ENCODE measurements at regions not wholly inside any gene's neighbourhood (a gene's known extent, or its start where the extent isn't known, plus 50 kb on each side); places are given as distances from the start of the nearest gene placed in this dataset.

DNA sequence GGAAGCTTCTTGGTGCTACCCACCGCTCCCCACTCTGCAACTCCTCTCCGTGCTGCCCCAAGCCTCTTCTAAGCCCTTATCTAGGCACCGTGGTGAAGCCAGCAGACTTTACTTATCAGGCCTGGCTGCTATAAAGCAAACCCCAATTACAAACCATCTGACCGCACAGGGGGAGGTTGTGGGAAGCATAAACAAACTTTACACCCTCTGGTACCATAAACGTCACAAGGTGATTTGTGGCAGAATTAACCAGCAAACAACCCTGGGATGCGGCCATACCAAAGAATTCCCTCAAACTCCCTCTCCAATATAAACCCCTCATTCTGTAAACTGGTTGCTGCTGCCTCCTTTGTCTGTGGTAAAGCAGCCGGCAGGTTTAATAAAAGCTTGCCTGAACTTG is 55.2 kb downstream of the MAGEC2 start:
- FAIRE-seq, result no peak

DNA sequence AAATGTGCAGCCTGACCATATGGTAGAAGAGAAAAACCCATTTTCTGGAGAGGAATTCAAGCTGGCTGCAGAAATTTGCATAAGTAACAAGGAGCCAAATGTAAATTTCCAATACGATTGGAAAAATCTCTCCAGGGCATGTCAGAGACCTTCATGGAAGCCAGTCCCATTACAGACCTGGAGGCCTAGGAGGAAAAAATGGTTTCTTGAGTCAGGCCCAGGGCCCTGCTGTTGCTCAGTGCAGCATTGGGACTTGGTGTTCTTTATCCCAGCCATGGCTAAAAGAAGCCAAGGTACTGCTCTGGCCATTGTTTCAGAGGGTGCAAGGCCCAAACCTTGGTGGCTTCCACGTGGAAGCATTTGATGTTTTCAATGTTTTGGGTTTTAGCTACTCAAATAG is 70.6 kb downstream of the MAGEC2 start:
- no peak for FAIRE-seq

DNA sequence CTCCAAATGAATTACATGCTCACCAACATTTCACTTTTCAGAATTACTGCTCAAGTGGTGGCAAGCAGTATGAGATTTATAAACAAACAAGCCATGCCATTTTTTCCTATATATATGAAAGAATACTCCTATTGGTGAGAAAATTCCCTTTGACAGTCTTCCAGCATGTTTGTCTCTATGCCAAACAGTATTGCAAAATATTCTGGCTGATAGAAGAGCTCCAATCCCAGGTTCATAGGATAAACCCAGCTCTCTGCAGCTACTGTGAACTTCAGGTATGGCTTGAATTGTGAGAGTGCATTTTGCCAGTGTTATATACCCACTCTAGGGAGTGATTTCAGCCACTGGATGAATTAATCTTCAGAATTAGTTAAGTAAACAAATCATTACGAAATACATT is 108.8 kb downstream of the MAGEC2 start:
- no peak for FAIRE-seq

DNA sequence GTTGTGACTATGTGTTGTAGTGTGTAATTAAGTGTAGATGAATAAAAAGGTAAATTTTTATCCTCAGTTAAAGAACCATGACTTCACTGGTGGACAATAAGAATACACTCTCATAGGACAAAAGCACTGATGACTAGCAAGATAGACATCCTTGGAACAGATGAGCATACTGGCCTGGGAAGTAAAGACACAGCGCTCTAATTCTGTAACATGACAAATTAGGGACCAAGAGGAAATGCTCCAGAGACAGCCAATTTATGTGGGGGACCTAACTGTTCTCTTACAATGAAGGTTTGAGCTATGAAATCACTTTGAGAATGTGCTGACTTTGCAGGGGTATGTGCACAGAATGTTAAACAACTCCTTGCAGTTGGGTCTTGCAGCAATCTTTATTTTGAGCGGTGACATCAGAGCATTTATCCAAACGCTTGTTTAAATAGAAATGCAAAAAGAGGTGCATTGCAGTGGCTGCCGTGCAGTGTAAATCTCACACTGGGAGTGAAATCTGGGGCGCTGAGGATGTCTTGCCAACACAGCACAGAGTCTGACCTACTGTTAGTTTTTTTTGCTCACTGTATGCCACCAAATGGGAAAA is 109.3 kb downstream of the MAGEC2 start:
- FAIRE-seq, result no peak

DNA sequence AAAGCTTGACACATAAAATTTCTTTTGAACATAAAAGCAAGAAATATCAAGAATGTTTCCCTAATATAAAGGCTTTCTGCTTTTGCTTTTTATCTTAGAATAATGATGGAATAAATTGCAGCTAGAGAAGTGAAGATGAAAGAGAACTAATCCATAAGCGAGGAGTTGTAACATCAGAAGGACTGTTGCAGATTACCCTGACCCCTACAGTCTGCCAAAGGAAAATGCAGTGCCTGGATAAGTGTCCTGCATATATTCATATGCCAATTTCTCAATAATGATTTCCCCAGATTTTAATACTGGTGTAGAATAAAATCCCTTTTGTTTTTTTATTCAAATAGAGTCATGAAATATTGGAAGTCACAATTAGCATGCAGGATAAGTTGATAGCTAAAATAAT is 115.9 kb downstream of the MAGEC2 start:
- peak; percentile 64 for FAIRE-seq

DNA sequence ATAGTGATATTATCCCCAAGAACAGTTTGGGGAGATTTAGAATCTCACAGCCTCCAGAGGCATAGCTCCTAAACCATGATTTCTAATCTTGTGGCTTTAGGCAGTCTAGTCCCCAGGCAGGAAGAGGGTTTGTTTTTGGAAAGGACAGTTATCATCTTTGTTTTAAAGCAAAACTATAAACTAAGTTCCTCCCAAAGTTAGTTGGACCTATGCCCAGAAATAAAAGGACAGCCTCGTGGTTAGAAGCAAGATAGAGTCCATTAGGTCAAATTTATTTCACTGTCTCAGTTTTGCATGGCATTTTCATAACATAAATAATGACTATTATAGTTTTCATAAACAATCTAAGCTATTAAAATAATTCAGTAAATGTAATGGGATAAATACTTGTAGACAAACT is 120.5 kb downstream of the MAGEC2 start:
- FAIRE-seq, result no peak

DNA sequence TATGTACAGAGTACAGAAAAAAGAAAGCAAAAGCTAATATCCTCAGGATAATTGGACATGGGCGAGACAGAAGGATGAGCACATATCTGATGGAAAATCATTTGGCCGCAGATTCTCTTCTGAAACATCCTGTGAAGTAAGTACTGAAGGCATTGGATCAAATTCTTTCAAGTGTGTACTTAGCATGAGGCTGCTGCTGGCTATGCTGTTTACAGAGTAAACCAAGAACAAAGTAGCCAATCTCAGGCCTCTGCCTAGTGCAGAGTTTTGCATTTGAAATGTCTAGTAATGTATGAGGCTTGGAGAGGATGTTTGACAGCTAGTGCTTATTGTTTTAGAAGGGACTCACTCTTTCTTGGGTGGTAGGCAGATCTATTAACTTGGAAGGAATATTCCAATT is 128.5 kb downstream of the MAGEC2 start:
- no peak for FAIRE-seq

DNA sequence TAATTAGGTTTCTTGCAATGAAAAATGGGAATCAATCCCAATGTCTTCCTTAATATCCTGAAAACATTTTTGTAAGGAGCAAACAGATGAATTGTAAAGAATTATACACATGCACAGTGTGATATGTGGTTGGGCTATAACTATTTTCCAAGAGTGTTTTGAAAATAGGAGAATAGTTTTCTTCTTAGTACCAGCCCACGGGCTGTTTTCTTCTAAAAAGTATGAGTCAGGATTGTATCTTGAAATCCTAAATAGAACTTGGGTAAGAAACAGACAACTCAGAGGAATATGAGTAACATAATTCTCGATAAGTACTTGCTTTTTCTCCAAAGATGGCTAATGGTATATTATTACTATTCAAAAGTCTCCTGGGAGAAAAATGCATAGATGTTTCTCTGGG is 136.7 kb downstream of the MAGEC2 start:
- FAIRE-seq, result no peak

DNA sequence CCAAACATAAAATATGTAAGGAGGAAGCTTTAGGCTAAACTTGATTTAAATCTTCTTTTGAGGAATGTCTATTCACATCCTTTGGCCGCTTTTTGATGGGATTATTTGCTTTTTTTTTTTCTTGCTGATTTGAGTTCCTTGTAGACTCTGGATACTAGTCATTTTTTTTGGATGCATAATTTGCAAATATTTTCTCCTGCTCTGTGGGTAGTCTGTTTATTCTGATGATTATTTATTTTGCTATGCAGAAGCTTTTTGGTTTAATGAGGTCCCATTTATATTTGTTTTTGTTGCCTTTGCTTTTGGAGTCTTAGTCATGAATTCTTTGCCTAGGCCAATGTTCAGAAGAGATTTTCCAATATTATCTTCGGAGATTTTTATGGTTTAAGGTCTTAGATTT is 144.9 kb downstream of the MAGEC2 start:
- no peak for FAIRE-seq

DNA sequence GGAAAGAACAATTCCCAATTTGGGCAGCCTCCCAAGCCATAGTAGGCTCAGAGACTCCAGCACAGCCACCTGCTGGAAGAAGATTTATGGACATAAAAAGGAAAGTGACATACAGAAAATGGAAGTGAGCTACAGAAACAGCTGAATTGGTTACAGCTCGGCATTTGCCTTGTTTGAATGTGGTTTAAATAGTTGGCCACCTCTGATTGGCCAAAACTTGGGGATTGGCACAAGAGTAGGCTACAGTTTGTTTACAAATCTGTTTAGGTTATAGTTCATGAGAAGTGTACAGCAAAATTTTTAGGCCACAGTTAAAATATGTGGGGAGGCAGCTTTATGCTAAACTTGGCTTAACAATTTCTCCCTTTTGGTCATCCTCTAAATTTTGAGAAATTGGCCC is 150.4 kb downstream of the MAGEC1 start:
- no peak for FAIRE-seq

DNA sequence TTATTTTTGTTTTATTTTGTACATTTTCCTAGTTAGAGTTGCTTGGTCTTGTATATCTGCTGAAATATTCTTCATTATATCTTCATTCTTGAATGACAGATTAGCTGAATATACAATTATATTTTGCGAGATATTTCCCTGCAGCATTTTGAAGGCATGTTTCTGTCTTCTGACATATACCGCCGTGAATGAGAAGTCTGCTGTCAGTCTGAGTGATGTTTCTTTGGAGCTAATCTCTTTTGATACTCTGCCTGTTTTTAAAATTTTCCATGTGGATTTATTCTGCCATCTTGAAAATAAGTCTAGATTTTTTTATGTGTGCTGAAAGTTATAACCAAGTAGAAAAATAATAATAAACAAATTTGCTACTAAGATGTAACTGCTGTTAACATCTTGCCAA is 148.5 kb downstream of the MAGEC1 start:
- FAIRE-seq, result no peak

DNA sequence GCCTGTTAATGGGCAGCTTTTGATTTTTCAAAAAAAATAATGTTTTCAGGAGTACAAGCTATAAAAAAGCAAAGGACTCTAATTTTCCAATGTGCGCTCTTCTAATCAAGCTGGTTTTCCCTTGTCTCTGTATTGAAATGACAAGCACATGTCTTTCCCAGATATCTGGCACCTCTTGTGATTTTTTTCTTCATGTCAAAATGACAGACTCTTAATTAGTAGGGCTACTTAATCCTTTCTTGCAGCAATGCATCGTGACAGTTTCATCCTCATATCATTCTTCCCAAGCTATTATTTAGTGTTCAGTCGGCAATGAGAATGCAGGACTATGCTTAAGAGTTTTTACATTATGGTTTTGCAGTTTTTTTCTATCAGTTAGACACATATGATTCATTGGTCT is 139.5 kb downstream of the MAGEC1 start:
- FAIRE-seq, result no peak

DNA sequence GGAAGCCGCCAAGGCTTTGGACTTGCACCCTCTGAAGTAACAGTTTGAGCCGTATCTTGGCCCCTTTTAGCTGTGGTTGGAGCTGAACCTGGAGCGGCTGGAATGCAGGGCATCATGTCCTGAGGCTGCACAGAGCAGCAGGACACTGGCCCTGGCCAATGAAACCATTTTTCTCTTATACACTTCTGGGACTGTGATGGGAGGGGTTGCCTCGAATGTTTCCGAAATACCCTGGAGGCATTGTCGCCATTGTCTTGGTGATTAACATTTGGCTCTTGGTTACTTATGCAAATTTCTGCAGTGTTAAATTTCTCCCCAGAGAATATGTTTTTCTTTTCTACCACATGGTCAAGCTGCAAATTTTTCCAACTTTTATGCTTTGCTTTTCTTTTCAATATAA is 137.2 kb downstream of the MAGEC1 start:
- FAIRE-seq, result no peak

DNA sequence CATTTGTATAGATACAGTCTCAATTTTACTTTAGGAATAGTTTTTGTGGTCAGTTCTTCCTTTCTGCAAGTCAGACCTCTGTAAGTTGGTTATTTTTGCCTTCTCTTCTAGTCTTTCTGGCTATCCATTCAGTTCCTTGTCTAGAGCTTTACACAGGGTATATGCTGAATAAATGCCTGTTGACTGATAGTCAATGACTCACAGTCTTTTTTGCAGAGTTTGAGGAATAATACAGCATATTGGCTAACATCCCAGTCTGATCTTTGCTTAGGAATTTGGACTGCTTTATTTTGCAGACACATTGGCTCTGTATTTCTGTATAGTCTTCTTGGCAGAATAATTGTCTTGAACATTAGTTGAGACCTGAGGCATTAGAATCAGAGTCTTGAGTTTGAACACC is 132.4 kb downstream of the MAGEC1 start:
- FAIRE-seq, result no peak

DNA sequence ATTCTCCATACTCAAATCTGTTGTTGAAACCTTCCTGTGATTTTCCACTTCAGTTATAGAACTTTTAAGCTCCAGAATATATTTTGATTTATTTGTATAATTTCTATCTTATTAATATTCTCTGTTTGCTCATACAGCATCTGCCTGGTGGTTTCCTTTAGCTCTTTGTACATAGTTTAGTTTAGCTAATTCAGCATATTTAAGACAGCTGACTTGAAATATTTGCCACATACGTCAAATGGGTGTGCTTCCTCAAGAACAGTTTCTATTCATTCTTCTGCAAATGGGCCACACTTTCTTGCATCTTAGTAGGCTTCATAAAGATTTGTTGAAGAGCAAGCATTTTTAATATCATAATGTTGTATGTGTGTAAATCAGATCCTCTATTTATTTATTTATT is 101.8 kb downstream of the MAGEC1 start:
- no peak for FAIRE-seq

DNA sequence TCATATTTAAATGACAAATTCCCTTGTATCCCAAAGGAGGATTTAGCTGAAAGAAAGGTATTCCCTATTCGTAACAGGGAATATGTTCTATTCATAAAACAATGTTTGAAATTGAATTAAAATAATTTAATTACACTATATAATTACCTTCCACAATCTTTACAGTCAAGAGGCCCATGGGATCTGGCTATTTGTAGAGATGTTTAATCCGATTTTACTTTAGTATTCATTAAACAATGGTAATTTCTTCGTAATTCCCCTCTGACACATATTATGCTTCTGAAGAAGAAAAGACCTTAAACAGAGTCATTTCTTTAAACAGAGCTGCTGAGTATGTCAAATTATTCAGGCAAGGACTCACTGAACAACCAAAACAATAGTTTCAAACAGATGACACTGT is 98.8 kb downstream of the MAGEC1 start:
- FAIRE-seq, result no peak

DNA sequence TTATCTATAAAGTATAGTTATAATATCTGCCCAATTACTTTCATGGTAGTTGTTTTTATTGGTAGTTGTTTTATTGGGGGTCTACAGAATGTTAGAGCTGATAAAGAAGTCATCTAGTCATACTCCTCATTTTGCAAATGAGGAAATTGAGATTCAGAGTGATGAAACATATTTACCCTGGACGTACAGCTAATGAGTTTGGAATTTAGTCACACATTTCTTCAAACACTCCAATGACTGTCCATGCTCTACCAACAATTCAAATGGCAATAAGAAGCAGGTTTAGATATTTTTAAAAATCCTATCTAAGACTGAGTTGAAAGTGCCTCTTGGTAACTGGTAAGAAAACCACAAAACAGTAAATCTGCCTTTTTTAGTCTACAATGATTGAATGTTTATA is 98.2 kb downstream of the MAGEC1 start:
- FAIRE-seq, result no peak

DNA sequence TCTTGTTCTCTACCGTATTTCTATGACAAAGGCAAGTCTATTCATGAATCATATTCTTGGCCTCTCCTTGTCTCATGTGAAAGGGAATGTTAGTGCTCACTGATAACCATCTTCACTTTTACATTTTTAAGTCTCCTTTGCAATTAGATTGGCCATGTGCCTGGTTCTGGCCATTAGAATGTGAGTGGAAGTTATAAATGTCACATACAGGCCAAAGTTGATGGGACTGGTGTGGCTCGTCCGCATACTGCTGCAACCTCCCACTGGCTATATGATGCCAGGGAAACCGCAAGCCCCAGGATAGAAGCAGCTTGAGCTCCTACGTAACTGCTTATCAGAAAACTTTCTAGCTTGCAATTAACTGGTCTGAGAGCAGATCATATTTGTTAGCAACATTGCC is 86.1 kb downstream of the MAGEC1 start:
- no peak for FAIRE-seq

DNA sequence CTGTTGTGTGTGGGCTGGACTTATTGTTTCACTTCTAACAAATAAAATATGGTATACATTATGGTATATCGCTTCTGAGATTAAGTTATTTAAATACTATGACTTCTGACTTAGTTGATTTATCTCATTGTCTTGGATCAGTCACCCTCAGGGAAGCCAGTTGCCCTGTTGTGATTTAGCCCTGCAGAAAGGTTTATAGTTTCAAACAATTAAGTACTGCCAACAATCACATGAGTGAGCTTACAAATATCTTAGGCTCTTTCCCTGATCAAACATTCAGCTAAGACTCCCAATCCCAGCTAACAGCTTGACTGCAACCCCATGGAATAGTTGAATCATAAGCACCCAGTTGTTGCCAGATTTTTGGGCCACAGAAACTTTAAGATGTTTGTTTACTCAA is 85.4 kb downstream of the MAGEC1 start:
- FAIRE-seq, result no peak

DNA sequence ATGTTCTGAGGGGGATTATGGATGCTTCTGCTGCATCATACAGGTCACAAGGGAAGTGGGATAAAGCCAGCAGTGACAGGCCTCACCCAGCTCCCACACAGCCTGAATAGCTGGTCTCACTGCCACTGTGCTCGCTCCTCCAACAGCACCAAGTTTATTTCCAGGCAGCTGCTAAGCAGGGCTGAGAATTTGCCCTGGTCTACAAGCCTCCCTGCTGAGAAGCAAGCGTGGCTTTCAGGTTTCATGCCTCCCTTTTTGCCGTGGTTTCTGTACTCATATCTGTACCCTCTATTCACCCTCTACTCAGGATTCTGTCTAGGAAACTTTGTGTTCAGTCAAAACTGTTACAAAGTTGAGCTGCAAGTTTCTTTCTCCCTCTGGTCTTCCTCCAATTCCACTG is 78.6 kb downstream of the MAGEC1 start:
- no peak for FAIRE-seq

DNA sequence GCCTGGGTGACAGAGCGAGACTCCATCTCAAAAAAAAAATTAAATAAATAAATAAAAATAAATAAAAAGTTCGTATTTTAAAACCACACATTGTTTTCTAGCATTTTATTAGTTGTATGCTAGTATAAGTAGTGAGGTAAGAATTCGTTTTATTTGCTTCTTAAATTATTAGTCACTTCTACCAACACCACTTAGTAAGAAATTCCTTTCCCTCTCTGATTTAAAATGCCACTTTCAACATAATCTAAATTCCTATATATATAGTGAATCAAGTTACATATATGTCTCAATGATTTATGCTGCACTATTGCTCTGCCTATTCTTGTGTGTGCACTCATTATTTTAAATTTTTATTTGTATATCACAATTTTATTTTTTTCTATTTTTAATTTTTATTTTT is 72.1 kb downstream of the MAGEC1 start:
- FAIRE-seq, result no peak

DNA sequence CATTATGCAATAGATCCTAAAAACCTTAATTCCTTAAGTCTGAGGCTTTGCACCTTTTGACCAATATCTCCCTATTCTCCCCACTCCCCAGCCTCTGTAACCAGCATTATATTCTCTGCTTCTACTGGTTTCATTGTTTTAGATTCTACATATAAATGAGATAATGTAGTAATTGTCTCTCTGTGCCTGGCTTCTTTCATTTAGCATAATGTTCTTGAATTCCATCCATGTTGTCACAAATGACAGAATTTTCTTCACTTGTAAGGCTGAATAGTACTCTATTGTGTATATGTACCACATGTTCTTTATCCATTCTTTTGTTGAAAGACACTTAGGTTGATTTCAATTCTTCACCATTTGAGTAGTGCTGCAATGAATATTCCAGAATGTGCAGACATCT is 66.0 kb downstream of the MAGEC1 start:
- FAIRE-seq, result no peak

DNA sequence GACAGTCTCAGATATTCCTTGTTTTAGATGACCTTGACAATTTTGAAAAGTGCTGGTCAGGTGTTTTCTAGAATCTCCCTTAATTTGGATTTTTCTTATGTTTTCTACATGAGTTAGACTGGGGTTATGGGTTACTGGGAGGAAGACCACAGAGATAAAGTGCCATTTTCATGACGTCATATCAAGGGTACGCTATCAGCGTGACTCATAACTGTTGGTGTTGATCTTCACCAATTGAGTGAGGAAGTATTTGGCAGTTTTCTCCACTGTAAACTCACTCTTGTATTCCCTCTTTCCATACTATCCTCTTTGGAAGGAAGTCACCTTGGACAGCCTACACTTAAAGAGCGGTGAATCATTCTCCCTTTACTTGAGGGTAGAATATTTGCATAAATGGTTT is 56.9 kb downstream of the MAGEC1 start:
- no peak for FAIRE-seq
